Nucleus accumbens (tissue), 56 donors: ENCODE measurements at regions not wholly inside any gene's neighbourhood (a gene's known extent, or its start where the extent isn't known, plus 50 kb on each side); places are given as distances from the start of the nearest gene placed in this dataset.
"Not testable (repeated sequence)": the region's sequence is repeated elsewhere in the genome, so short reads cannot be mapped to it uniquely, and the experiment has no call there.

Experiments
- DNase-seq, 56 donors: peaks; one replicate each; lab custom pipeline; 2025; lab: John Stamatoyannopoulos, UW

- no peak for DNase-seq
Observed at GRCh38 chr5:147075187-147075586, 159.6 kb upstream of the STK32A start.

- DNase-seq: no peak
Observed at GRCh38 chr5:147080391-147080790, 154.4 kb upstream of the STK32A start.

- DNase-seq: peak in 55 of 56 donors; percentile 17 to 91 (median 76)
Observed at GRCh38 chr5:147081311-147081764, 153.5 kb upstream of the STK32A start.

GRCh38 chr5:147084702-147085101, 150.1 kb upstream of the STK32A start:
- DNase-seq: peak in 53 of 56 donors; percentile 18 to 93 (median 76)

- DNase-seq: no peak
Observed at GRCh38 chr5:147085409-147085808, 149.4 kb upstream of the STK32A start.

GRCh38 chr5:147092044-147092443, 142.8 kb upstream of the STK32A start:
- DNase-seq: peak in 1 of 56 donors; percentile 19

GRCh38 chr5:147093138-147093537, 141.7 kb upstream of the STK32A start:
- DNase-seq: no peak

GRCh38 chr5:147095740-147096139, 139.1 kb upstream of the STK32A start:
- no peak for DNase-seq

- DNase-seq: peak in 23 of 56 donors; percentile 2 to 69 (median 35)
Observed at GRCh38 chr5:147098233-147098790, 136.5 kb upstream of the STK32A start.

GRCh38 chr5:147101659-147102369, 133.0 kb upstream of the STK32A start:
- peak in 17 of 56 donors; percentile 6 to 74 (median 22) for DNase-seq

- no peak for DNase-seq
Observed at GRCh38 chr5:147112899-147113298, 121.9 kb upstream of the STK32A start.

GRCh38 chr5:147113967-147114366, 120.9 kb upstream of the STK32A start:
- DNase-seq: no peak

GRCh38 chr5:147139759-147140158, 95.1 kb upstream of the STK32A start:
- DNase-seq: not testable (repeated sequence)

GRCh38 chr5:147140558-147140957, 94.3 kb upstream of the STK32A start:
- DNase-seq: no peak

- not testable (repeated sequence) for DNase-seq
Observed at GRCh38 chr5:147141580-147141979, 93.2 kb upstream of the STK32A start.

- DNase-seq: no peak
Observed at GRCh38 chr5:147143215-147143614, 91.6 kb upstream of the STK32A start.

GRCh38 chr5:147145328-147145727, 89.5 kb upstream of the STK32A start:
- no peak for DNase-seq

GRCh38 chr5:147148715-147149114, 86.1 kb upstream of the STK32A start:
- no peak for DNase-seq

- DNase-seq: no peak
Observed at GRCh38 chr5:147152086-147152485, 82.7 kb upstream of the STK32A start.

GRCh38 chr5:147154809-147155208, 80.0 kb upstream of the STK32A start:
- no peak for DNase-seq

- DNase-seq: no peak
Observed at GRCh38 chr5:147156012-147156411, 78.8 kb upstream of the STK32A start.
